22Rv1 (cell line): ENCODE measurements at regions not wholly inside any gene's neighbourhood (a gene's known extent, or its start where the extent isn't known, plus 50 kb on each side); places are given as distances from the start of the nearest gene placed in this dataset.

Experiments
- H3K27ac ChIP-seq: fragments of 450-650 bp; 2 replicates; pipeline ENCODE4 v1.5.1; 2017
- ZFX ChIP-seq: fragments of 450-650 bp; IDR thresholded peaks from 2 replicates; pipeline ENCODE4 v1.6.1; 2017; ENCODE audit warnings: antibody characterized with exemption, borderline replicate concordance
- TF ChIP-seq, protein P1 (sequence below): fragments of 450-650 bp; IDR thresholded peaks from 2 replicates; pipeline ENCODE4 v1.5.1; 2017; ENCODE audit warnings: mild to moderate bottlenecking

DNA sequence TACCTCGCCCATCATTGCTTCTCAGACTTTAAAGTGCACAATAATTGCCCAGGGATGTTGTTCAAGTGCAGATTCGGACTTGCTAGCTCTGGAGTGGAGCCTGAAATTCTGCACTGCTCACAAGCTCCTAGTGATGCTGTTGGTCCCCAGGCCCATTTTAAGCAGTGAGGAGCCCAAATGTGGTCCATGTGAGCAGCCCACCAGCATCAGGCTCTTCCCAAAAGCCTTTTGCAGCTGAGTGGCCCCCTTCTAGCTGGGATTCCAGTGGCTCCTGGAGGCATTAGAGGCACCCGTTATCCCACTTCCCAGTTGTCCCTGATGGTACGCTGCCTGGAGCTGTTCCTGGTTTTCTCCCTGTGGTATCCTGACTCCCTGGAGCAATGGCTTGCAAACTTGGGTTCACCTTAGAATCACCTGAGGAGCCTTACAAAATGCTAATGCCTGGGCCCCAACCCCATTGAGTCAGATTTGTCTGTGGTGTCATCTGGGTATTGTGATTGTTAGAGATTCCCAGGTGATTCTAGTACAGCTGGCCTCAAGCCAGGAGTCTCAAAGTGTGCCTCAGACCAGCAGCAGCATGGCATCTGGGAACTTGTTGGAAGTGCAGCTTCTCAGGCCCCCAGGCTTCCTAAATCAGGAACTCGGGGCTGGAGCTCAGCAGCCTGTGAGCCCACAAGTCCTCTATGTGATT is 186.9 kb upstream of the SLC24A3 start:
- no peak for TF ChIP-seq ZFX
- TF ChIP-seq, protein P1, sequence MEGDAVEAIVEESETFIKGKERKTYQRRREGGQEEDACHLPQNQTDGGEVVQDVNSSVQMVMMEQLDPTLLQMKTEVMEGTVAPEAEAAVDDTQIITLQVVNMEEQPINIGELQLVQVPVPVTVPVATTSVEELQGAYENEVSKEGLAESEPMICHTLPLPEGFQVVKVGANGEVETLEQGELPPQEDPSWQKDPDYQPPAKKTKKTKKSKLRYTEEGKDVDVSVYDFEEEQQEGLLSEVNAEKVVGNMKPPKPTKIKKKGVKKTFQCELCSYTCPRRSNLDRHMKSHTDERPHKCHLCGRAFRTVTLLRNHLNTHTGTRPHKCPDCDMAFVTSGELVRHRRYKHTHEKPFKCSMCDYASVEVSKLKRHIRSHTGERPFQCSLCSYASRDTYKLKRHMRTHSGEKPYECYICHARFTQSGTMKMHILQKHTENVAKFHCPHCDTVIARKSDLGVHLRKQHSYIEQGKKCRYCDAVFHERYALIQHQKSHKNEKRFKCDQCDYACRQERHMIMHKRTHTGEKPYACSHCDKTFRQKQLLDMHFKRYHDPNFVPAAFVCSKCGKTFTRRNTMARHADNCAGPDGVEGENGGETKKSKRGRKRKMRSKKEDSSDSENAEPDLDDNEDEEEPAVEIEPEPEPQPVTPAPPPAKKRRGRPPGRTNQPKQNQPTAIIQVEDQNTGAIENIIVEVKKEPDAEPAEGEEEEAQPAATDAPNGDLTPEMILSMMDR = no peak
- no peak overlapping the region for H3K27ac ChIP-seq

DNA sequence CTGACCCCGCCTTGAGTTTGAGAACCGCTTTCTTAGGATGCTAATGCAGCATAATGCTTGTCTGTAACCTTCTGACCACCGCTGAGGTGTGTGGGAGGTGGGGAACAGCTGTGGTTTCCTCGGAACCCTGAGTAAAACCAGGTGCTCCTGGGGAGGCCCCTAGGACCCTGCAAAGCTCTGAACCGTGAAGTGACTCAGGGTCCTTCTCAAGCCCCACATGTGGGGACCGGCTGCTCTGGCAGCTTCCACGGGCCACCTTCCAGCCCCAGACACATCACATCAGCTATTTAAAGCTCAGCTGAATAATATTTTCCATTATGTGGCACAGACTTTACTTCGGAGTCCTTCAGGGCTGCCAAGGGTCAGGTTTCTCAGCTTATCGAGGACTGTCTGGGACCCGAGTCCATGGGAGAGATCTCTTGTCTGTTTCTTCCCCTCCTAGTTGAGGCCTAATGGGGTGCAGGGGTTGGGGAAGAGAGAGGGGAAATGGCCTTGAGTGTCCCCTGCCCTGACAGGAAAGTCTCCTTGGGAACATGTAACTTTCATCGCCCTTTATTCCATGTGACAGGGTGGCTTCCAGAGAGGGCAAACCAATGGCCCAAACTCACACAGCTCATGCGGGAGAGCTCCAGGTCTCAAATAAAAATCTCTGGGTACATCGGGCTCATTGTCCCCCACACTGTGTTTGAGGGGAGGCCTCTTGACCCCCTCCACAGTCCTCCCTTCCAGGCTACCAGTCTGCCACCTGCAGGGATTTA is 186.1 kb upstream of the SLC24A3 start:
- no peak overlapping the region for H3K27ac ChIP-seq
- TF ChIP-seq ZFX = no peak
- TF ChIP-seq, protein P1 = no peak

- no peak for TF ChIP-seq ZFX
- TF ChIP-seq, protein P1 = peak; percentile 14; the same call in 1 of the 2 replicates
- no peak overlapping the region for H3K27ac ChIP-seq
These were observed 185.4 kb upstream of the SLC24A3 start for GRCh38 chr20:19026901-19027644.

GRCh38 chr20:19027971-19028370 is 184.5 kb upstream of the SLC24A3 start:
- TF ChIP-seq ZFX = no peak
- TF ChIP-seq, protein P1 = no peak
- no peak overlapping the region for H3K27ac ChIP-seq

DNA sequence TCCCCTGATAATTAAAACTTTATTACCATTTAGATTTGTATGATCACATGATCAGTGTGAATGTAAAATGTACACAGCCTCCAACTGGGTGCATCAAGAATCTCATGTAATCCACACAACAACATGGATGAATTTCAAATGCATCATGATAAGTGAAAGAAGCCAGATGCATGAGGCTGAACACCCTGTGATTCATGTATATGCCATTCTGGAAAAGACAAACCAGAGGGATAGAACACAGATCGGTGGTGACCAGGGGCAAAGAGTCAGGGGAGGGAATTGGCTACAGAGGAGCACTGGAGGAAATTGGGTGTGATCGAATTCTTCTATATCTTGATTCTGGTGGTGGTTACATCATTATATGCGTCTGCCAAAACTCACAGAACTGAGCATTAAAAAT is 170.7 kb upstream of the SLC24A3 start:
- H3K27ac ChIP-seq = no peak overlapping the region
- TF ChIP-seq ZFX = no peak
- TF ChIP-seq, protein P1 = no peak

- H3K27ac ChIP-seq = no peak overlapping the region
- TF ChIP-seq ZFX = no peak
- TF ChIP-seq, protein P1 = no peak
These were observed 167.1 kb upstream of the SLC24A3 start for GRCh38 chr20:19045371-19045770.
